ENCODE measurements at regions not wholly inside any gene's neighbourhood (a gene's known extent, or its start where the extent isn't known, plus 50 kb on each side); places are given as distances from the start of the nearest gene placed in this dataset.

DNA sequence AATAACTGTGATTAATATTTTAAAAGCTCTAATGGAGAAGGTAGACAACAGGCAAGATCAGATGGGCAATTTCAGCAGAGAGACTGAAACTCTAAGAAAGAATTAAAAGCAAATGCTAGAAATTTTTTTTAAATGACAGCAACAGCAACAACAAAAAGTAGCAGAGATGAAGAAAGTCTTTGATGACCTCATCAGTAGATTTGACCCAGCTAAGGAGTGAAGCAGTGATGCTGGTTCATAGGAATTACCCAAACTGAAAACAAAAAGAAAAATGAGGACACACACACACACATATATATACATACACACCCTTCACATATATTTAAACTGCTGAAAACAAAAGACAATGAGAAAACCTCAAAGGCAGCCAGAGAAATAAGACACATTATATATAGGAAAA lies 197.6 kb upstream of the ARID1B start:
- TF ChIP-seq, protein P1, sequence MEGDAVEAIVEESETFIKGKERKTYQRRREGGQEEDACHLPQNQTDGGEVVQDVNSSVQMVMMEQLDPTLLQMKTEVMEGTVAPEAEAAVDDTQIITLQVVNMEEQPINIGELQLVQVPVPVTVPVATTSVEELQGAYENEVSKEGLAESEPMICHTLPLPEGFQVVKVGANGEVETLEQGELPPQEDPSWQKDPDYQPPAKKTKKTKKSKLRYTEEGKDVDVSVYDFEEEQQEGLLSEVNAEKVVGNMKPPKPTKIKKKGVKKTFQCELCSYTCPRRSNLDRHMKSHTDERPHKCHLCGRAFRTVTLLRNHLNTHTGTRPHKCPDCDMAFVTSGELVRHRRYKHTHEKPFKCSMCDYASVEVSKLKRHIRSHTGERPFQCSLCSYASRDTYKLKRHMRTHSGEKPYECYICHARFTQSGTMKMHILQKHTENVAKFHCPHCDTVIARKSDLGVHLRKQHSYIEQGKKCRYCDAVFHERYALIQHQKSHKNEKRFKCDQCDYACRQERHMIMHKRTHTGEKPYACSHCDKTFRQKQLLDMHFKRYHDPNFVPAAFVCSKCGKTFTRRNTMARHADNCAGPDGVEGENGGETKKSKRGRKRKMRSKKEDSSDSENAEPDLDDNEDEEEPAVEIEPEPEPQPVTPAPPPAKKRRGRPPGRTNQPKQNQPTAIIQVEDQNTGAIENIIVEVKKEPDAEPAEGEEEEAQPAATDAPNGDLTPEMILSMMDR (IDR thresholded peaks at IDR 0.05), result no peak
- no peak for TF ChIP-seq POLR2A (IDR thresholded peaks at IDR 0.05)
- H3K36me3 ChIP-seq (replicated peaks in 1 of 2; ENCODE audit: insufficient read depth in 1 of 2, low read depth in 2 of 2), result no peaks in the 10 kb centered on the region
- H3K27me3 ChIP-seq, result no peaks in the 10 kb centered on the region
- H3K9me3 ChIP-seq, result no peaks in the 10 kb centered on the region
- intact Hi-C loops (cut with DNase I), result loop anchor here (10.0 kb wide), 1 partner anchor 95 kb away; no protein-coding TSS in a partner anchor
- no peak for DNase-seq
- H3K4me1 ChIP-seq, result no peaks in the 10 kb centered on the region
- no peak overlapping the region for H3K27ac ChIP-seq
- H3K4me3 ChIP-seq, result no peak overlapping the region
- ATAC-seq, result no peak

- intact Hi-C loops (cut with DNase I), result loop anchor here (10.0 kb wide), 1 partner anchor 97 kb away; no protein-coding TSS in a partner anchor
- H3K36me3 ChIP-seq (replicated peaks in 1 of 2; ENCODE audit: insufficient read depth in 1 of 2, low read depth in 2 of 2), result no peaks in the 10 kb centered on the region
- DNase-seq (no peak), ATAC-seq (no peak)
- H3K27me3 ChIP-seq, result no peaks in the 10 kb centered on the region
- H3K4me1 ChIP-seq, result no peaks in the 10 kb centered on the region
- WGBS, 2 donors, result 86 to 88% methylated on average over 1 of the region's 1 CpG
- TF ChIP-seq POLR2A (IDR thresholded peaks at IDR 0.05), result no peak
- TF ChIP-seq, protein P1 (IDR thresholded peaks at IDR 0.05), result no peak
- no peaks in the 10 kb centered on the region for H3K9me3 ChIP-seq
- no peak overlapping the region for H3K27ac ChIP-seq
- H3K4me3 ChIP-seq, result no peak overlapping the region
These were observed 199.4 kb upstream of the ARID1B start for GRCh38 chr6:156577749-156578148.

DNA sequence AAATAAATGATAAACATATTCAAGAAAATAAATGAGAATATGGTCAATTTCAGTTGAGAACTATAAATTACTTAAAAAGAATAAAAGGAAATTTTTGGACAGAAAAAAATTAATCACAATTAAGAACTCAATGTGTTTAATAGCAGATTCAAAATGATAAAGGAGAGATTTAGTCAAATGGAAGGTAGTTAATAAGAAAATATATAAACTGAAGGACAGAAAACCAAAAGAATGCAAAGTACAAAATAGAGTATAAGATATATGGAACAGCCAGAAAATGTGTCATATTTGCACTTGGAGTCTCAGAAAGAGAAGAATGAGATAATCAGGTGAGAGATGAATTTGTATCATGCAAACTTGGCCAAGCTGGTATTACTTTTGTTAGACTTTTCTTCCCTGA lies 201.8 kb upstream of the ARID1B start:
- ATAC-seq (no peak), DNase-seq (no peak)
- no peaks in the 10 kb centered on the region for H3K27me3 ChIP-seq
- H3K9me3 ChIP-seq, result no peaks in the 10 kb centered on the region
- no peak for TF ChIP-seq POLR2A (IDR thresholded peaks at IDR 0.05)
- TF ChIP-seq, protein P1 (IDR thresholded peaks at IDR 0.05), result no peak
- no peaks in the 10 kb centered on the region for H3K4me1 ChIP-seq
- H3K27ac ChIP-seq, result no peak overlapping the region
- H3K36me3 ChIP-seq (replicated peaks in 1 of 2; ENCODE audit: insufficient read depth in 1 of 2, low read depth in 2 of 2), result no peaks in the 10 kb centered on the region
- H3K4me3 ChIP-seq, result no peak overlapping the region
- intact Hi-C loops (cut with DNase I), result loop anchor here (10.0 kb wide), 1 partner anchor 99 kb away; no protein-coding TSS in a partner anchor

DNA sequence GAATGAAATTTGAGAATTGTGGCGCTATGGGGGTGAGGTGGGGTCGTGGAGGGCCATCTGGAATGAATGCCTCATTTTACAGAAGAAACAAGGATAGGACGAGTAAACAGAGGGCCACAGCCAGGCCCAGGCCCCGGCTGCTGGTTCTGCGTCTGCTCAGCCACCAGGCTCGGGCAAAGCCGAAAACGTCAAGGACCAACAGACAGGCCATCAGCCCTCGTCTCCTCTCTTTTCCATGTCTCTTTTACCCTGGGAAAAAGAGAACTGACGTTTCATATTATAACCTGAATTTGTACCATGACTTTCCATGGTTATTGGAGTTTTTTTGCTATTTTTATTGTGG lies 212.4 kb upstream of the ARID1B start:
- no peaks in the 10 kb centered on the region for H3K36me3 ChIP-seq (replicated peaks in 1 of 2; ENCODE audit: insufficient read depth in 1 of 2, low read depth in 2 of 2)
- 66 to 67% methylated on average over 10 of the region's 10 CpGs for WGBS, 2 donors
- no peak overlapping the region for H3K27ac ChIP-seq
- H3K9me3 ChIP-seq, result no peaks in the 10 kb centered on the region
- TF ChIP-seq, protein P1 (IDR thresholded peaks at IDR 0.05), result no peak
- no peak for TF ChIP-seq POLR2A (IDR thresholded peaks at IDR 0.05)
- intact Hi-C loops (cut with DNase I), result loop anchor here (10.0 kb wide), 2 partner anchors 210 to 620 kb away; partner anchors contain the start of gene ARID1B
- no peak overlapping the region for H3K4me3 ChIP-seq
- no peak for DNase-seq
- H3K4me1 ChIP-seq, result peaks cover 3% of the 10 kb centered on the region
- H3K27me3 ChIP-seq, result no peaks in the 10 kb centered on the region
- no peak for ATAC-seq

DNA sequence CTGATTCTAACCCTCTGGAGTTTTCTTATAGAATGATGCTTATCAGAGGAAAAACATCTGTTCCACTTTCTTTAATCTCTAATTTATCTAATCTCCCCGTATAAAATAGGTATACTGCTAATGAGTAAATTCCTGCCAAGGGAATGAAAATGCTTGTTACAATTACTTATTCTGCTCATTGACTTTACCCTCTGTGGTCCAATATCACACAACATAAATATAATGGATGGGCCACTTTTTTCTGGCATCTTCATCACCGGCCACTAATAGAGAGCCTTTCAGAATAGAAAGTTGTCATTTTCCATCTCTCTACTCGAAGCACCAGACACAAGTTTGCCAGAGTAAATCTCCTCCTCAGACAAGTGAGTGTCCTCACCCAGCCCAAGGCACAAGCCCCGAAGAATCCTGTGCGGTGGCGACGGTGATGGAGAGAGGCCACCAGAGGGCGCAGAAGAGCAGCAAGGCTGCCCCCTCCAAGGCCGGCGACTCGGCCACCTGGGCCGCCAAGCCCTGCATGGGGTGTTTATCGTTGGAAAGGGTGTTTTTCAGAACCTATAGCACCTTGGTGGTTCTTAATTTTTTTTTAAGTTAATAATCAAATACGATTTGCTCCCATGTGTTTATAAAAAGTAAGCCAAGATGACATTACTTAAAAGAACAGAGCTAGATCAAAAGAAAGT lies 212.9 kb upstream of the ARID1B start:
- no peak for TF ChIP-seq POLR2A (IDR thresholded peaks at IDR 0.05)
- TF ChIP-seq, protein P1 (IDR thresholded peaks at IDR 0.05), result peak; percentile 85 to 94 (median 90)
- intact Hi-C loops (cut with DNase I), result loop anchor here (10.0 kb wide), 2 partner anchors 211 to 621 kb away; partner anchors contain the start of gene ARID1B

More for the DNA sequence above, 212.9 kb upstream of the ARID1B start:
- WGBS, 2 donors, result 1 to 3% methylated on average over 14 of the region's 14 CpGs
- DNase-seq, result peak; percentile 77 to 84 (median 82)
- H3K36me3 ChIP-seq (replicated peaks in 1 of 2; ENCODE audit: insufficient read depth in 1 of 2, low read depth in 2 of 2), result no peaks in the 10 kb centered on the region
- H3K9me3 ChIP-seq, result no peaks in the 10 kb centered on the region
- H3K27me3 ChIP-seq, result no peaks in the 10 kb centered on the region
- peaks cover 3% of the 10 kb centered on the region for H3K4me1 ChIP-seq
- no peak overlapping the region for H3K27ac ChIP-seq
- ATAC-seq, result peak; percentile 92
- H3K4me3 ChIP-seq, result no peak overlapping the region

All from body of pancreas (tissue), 4 donors.